Activated CD8-positive, alpha-beta memory T cell treated with anti-CD3 and anti-CD28 coated beads, Interleukin-2, amount 50 U/mL, for 1 hour (primary cell): ENCODE measurements at regions not wholly inside any gene's neighbourhood (a gene's known extent, or its start where the extent isn't known, plus 50 kb on each side); places are given as distances from the start of the nearest gene placed in this dataset.
"Not testable (repeated sequence)": the region's sequence is repeated elsewhere in the genome, so short reads cannot be mapped to it uniquely, and the experiment has no call there.

ENCODE experiments used
- DNase-seq: peaks from one replicate; pipeline ENCODE4 v3.0.0-alpha.2; 2020; ENCODE audit errors: extremely low read depth

GRCh38 chr7:106448992-106449859 is 164.4 kb upstream of the NAMPT start:
- DNase-seq: no peak

- DNase-seq: no peak
Observed at GRCh38 chr7:106448346-106448991, 163.7 kb upstream of the NAMPT start.

GRCh38 chr7:106447318-106447847 is 162.6 kb upstream of the NAMPT start:
- DNase-seq: no peak

GRCh38 chr7:106445366-106445765 is 160.6 kb upstream of the NAMPT start:
- not testable (repeated sequence) for DNase-seq

- no peak for DNase-seq
Observed at GRCh38 chr7:106444068-106444655, 159.4 kb upstream of the NAMPT start.

GRCh38 chr7:106443156-106443555 is 158.4 kb upstream of the NAMPT start:
- DNase-seq: no peak

GRCh38 chr7:106442476-106442875 is 157.7 kb upstream of the NAMPT start:
- DNase-seq: no peak

GRCh38 chr7:106441343-106441742 is 156.6 kb upstream of the NAMPT start:
- DNase-seq: not testable (repeated sequence)

- DNase-seq: not testable (repeated sequence)
Observed at GRCh38 chr7:106436933-106437332, 152.2 kb upstream of the NAMPT start.

GRCh38 chr7:106433377-106433776 is 148.6 kb upstream of the NAMPT start:
- no peak for DNase-seq

- DNase-seq: no peak
Observed at GRCh38 chr7:106430535-106431455, 146.0 kb upstream of the NAMPT start.

GRCh38 chr7:106430103-106430502 is 145.3 kb upstream of the NAMPT start:
- no peak for DNase-seq

GRCh38 chr7:106426803-106427202 is 142.0 kb upstream of the NAMPT start:
- DNase-seq: no peak

- DNase-seq: no peak
Observed at GRCh38 chr7:106425017-106425719, 140.4 kb upstream of the NAMPT start.

GRCh38 chr7:106424476-106425016 is 139.8 kb upstream of the NAMPT start:
- no peak for DNase-seq

- no peak for DNase-seq
Observed at GRCh38 chr7:106423821-106424475, 139.2 kb upstream of the NAMPT start.

GRCh38 chr7:106423111-106423510 is 138.3 kb upstream of the NAMPT start:
- DNase-seq: no peak

GRCh38 chr7:106421181-106421762 is 136.5 kb upstream of the NAMPT start:
- no peak for DNase-seq

- no peak for DNase-seq
Observed at GRCh38 chr7:106420736-106421135, 136.0 kb upstream of the NAMPT start.

- DNase-seq: no peak
Observed at GRCh38 chr7:106420210-106420609, 135.4 kb upstream of the NAMPT start.
